ENCODE measurements at regions not wholly inside any gene's neighbourhood (a gene's known extent, or its start where the extent isn't known, plus 50 kb on each side); places are given as distances from the start of the nearest gene placed in this dataset.

DNA sequence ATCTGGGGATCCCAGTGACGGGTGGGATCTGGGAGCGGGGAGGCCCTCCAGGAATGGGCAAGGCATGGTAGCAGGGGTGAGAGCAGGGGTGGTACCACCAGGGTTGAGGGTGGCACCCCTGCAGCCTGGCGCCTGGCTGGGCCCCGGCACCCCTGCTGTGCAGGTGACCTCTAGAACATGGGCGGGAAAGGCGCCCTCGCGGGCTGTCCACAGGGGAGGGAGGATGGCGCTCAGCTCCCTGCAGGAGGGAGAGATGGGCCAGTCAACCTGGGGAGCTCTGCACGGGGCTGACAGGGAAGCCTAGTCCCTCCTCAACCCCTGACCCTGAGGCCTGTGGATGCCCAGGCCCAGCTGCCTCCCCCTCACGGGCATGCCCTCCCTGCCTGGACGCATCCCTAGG lies 61.6 kb upstream of the SLCO4A1 start:
- TF ChIP-seq, protein P1, sequence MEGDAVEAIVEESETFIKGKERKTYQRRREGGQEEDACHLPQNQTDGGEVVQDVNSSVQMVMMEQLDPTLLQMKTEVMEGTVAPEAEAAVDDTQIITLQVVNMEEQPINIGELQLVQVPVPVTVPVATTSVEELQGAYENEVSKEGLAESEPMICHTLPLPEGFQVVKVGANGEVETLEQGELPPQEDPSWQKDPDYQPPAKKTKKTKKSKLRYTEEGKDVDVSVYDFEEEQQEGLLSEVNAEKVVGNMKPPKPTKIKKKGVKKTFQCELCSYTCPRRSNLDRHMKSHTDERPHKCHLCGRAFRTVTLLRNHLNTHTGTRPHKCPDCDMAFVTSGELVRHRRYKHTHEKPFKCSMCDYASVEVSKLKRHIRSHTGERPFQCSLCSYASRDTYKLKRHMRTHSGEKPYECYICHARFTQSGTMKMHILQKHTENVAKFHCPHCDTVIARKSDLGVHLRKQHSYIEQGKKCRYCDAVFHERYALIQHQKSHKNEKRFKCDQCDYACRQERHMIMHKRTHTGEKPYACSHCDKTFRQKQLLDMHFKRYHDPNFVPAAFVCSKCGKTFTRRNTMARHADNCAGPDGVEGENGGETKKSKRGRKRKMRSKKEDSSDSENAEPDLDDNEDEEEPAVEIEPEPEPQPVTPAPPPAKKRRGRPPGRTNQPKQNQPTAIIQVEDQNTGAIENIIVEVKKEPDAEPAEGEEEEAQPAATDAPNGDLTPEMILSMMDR (conservative IDR thresholded peaks at IDR 0.05; ENCODE audit: low read length): no peak
- no peak for TF ChIP-seq EZH2phosphoT487 (IDR thresholded peaks at IDR 0.05; ENCODE audit: borderline replicate concordance)
